ENCODE measurements at regions not wholly inside any gene's neighbourhood (a gene's known extent, or its start where the extent isn't known, plus 50 kb on each side); places are given as distances from the start of the nearest gene placed in this dataset.

DNA sequence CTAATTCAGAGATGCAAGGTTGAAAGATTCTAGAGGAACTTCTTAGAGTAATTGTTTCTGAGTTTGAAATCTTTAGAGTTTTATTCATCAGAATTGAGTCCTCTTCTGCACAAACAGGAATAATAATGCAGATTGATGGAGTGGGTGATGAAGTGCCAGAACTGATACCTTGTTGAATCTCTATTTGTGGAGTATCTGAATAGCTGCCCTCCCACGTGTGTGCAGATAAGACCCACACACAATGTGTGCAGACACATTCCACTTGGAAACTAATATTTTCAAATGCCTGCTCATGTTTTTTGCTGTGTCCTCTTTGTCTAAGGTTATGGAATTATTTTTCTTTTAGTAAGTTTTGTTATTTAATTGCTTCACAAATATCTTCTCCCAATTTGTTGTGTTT lies 1167.8 kb upstream of the MAP3K7 start:
- H3K79me2 ChIP-seq (ENCODE audit: control insufficient read depth in 1 of 2, insufficient read depth in 2 of 2, low read length in 2 of 2), result no peaks in the 10 kb centered on the region
- no peak overlapping the region for H3K56ac ChIP-seq (replicated peaks; ENCODE audit: insufficient read length, low read depth, low read length)
- H3K4me1 ChIP-seq (replicated peaks in 1 of 4; ENCODE audit: control insufficient read depth in 3 of 4, insufficient read depth in 4 of 4, low read length in 3 of 4), result no peaks in the 10 kb centered on the region
- H3K36me3 ChIP-seq (ENCODE audit: control insufficient read depth in 2 of 4, insufficient read depth in 4 of 4, low read length in 3 of 4), result no peaks in the 10 kb centered on the region
- no peak overlapping the region for H3K27ac ChIP-seq (ENCODE audit: low read depth, low read length)
- H4K8ac ChIP-seq (ENCODE audit: extremely low read depth, insufficient read depth, low read length), result no peak overlapping the region
- POLR2A ChIA-PET (ENCODE audit: partially characterized antibody), result no interaction called here
- no peak overlapping the region for H2AK5ac ChIP-seq (ENCODE audit: low read depth, low read length)
- FAIRE-seq (no peak), DNase-seq (ENCODE audit: low read depth in 1 of 2, low spot score in 2 of 2) (no peak)
- no peak overlapping the region for H3K4ac ChIP-seq (replicated peaks; ENCODE audit: insufficient read length, low read depth, low read length)
- H3K4me2 ChIP-seq (ENCODE audit: insufficient read depth in 1 of 2, low read depth in 2 of 2, low read length in 2 of 2), result no peak overlapping the region
- H2BK5ac ChIP-seq (ENCODE audit: low read depth, low read length), result no peak overlapping the region
- no peak overlapping the region for H2BK120ac ChIP-seq (replicated peaks; ENCODE audit: low read depth, low read length)
- H2AFZ ChIP-seq (ENCODE audit: low read length), result no peak overlapping the region
- no peak overlapping the region for H4K5ac ChIP-seq (ENCODE audit: insufficient read length, low read depth, low read length)
- no peak overlapping the region for H3K4me3 ChIP-seq (ENCODE audit: extremely low read depth in 1 of 4, insufficient read depth in 2 of 4, low read depth in 3 of 4, low read length in 4 of 4)
- no peaks in the 10 kb centered on the region for H3K79me1 ChIP-seq (ENCODE audit: low read depth, low read length)
- peaks cover 0 to 1% (median 0%) of the 10 kb centered on the region in 4 experiments; a peak in 1 of 7 replicates for H3K27me3 ChIP-seq (replicated peaks in 1 of 4; ENCODE audit: control insufficient read depth in 3 of 4, extremely low read depth in 1 of 4, insufficient read depth in 3 of 4, low read length in 3 of 4)
- no peaks in the 10 kb centered on the region for H3K23me2 ChIP-seq (ENCODE audit: low read depth, low read length)
- H4K20me1 ChIP-seq (replicated peaks in 1 of 2; ENCODE audit: control insufficient read depth in 1 of 2, insufficient read depth in 2 of 2, low read length in 2 of 2), result no peaks in the 10 kb centered on the region
- H2BK12ac ChIP-seq (ENCODE audit: low read depth, low read length), result no peak overlapping the region
- H3K9me3 ChIP-seq (ENCODE audit: insufficient read depth in 2 of 2, low read depth in 1 of 2, low read length in 1 of 2), result no peaks in the 10 kb centered on the region
- H3K18ac ChIP-seq (ENCODE audit: extremely low read depth, low read length), result no peak overlapping the region
- H2BK20ac ChIP-seq (ENCODE audit: low read length), result no peak overlapping the region
- no peak overlapping the region for H3K23ac ChIP-seq (ENCODE audit: insufficient read length)
- WGBS, 2 experiments (ENCODE audit: extremely low coverage in 1 of 2, insufficient coverage in 1 of 2, insufficient read length in 1 of 2, insufficient replicate concordance in 2 of 2, low coverage in 1 of 2, low lambda C conversion rate in 2 of 2, missing lambda C conversion rate in 1 of 2), result 92% methylated on average over 1 of the region's 1 CpG; no CpG with 5 or more reads in 1 of the 2 experiments
- H3K14ac ChIP-seq (ENCODE audit: insufficient read length), result no peak overlapping the region
- CTCF ChIA-PET (ENCODE audit: partially characterized antibody), result no interaction called here
- no peak overlapping the region for H4K91ac ChIP-seq (replicated peaks; ENCODE audit: insufficient read length, low read length)
- no peak overlapping the region for H2BK15ac ChIP-seq (ENCODE audit: low read length)
- H3K9ac ChIP-seq (replicated peaks in 1 of 4; ENCODE audit: extremely low read depth in 1 of 4, low read depth in 3 of 4, low read length in 3 of 4), result no peak overlapping the region
- TF ChIP-seq EZH2 (IDR thresholded peaks at IDR 0.05; ENCODE audit: low read depth, low read length, severe bottlenecking) (no peak), CHD1 (IDR thresholded peaks at IDR 0.05; ENCODE audit: low read depth, low read length) (no peak), POU5F1 (IDR thresholded peaks at IDR 0.05; ENCODE audit: low read depth, low read length) (no peak), JUND (IDR thresholded peaks at IDR 0.05; ENCODE audit: low read length) (no peak), JUN (IDR thresholded peaks at IDR 0.05; ENCODE audit: low read depth, low read length) (no peak), SIX5 (IDR thresholded peaks at IDR 0.05; ENCODE audit: low read depth, low read length) (no peak), GTF2F1 (IDR thresholded peaks at IDR 0.05; ENCODE audit: borderline replicate concordance, low read depth, low read length) (no peak), SP4 (IDR thresholded peaks at IDR 0.05; ENCODE audit: low read length) (no peak), TAF7 (optimal IDR thresholded peaks at IDR 0.05; ENCODE audit: borderline replicate concordance, low read depth, low read length) (no peak), CBX8 (IDR thresholded peaks at IDR 0.05; ENCODE audit: borderline replicate concordance, low read depth, low read length) (no peak), RNF2 (IDR thresholded peaks at IDR 0.05; ENCODE audit: borderline replicate concordance, low read depth, low read length, missing control alignments, poor library complexity, severe bottlenecking) (no peak)
- TF ChIP-seq, protein P1, sequence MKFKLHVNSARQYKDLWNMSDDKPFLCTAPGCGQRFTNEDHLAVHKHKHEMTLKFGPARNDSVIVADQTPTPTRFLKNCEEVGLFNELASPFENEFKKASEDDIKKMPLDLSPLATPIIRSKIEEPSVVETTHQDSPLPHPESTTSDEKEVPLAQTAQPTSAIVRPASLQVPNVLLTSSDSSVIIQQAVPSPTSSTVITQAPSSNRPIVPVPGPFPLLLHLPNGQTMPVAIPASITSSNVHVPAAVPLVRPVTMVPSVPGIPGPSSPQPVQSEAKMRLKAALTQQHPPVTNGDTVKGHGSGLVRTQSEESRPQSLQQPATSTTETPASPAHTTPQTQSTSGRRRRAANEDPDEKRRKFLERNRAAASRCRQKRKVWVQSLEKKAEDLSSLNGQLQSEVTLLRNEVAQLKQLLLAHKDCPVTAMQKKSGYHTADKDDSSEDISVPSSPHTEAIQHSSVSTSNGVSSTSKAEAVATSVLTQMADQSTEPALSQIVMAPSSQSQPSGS (IDR thresholded peaks at IDR 0.05; ENCODE audit: low read length), result no peak
- TF ChIP-seq, protein P2, sequence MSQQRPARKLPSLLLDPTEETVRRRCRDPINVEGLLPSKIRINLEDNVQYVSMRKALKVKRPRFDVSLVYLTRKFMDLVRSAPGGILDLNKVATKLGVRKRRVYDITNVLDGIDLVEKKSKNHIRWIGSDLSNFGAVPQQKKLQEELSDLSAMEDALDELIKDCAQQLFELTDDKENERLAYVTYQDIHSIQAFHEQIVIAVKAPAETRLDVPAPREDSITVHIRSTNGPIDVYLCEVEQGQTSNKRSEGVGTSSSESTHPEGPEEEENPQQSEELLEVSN (IDR thresholded peaks at IDR 0.05), result no peak

Measured in H1 (cell line).